ENCODE measurements at regions not wholly inside any gene's neighbourhood (a gene's known extent, or its start where the extent isn't known, plus 50 kb on each side); places are given as distances from the start of the nearest gene placed in this dataset.

- Mint-ChIP-seq H3K27me3 (peaks cover 39% of the 10 kb centered on the region), H3K9me3 (no peaks in the 10 kb centered on the region), H3K36me3 (no peaks in the 10 kb centered on the region), H3K27ac (no peak overlapping the region), H3K4me1 (ENCODE audit: unreplicated experiment) (no peaks in the 10 kb centered on the region), H3K4me3 (no peak overlapping the region)
- no peak for TF ChIP-seq CTCF (conservative IDR thresholded peaks at IDR 0.05)
- DNase-seq (ENCODE audit: extremely low spot score, unreplicated experiment): no peak
Measured at GRCh38 chr1:110734133-110734680, 59.5 kb upstream of the KCNA3 start.

DNA sequence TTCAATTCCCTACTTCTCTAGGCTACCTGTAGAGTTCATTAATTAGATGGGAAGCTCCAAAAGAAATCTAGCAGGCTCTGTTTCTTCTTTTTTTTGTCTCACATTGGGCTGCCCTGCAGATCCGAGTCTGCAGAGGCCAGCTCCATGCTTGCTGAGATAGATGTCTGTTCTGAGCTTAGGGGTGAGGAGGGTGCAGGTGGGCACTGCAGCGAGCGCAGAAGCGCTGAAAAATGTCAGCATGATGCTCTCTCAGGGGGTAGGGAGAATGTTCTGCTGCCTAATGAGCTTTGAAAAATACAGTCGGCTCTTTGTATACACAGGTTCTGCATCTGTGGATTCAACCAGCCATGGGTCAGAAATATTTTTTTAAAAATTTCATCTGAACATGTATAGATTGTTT lies 56.8 kb upstream of the KCNA3 start:
- TF ChIP-seq CTCF (conservative IDR thresholded peaks at IDR 0.05): no peak
- no peaks in the 10 kb centered on the region for H3K36me3 Mint-ChIP-seq
- no peaks in the 10 kb centered on the region for H3K9me3 Mint-ChIP-seq
- H3K27ac Mint-ChIP-seq: no peak overlapping the region
- no peaks in the 10 kb centered on the region for H3K4me1 Mint-ChIP-seq (ENCODE audit: unreplicated experiment)
- peaks cover 48% of the 10 kb centered on the region for H3K27me3 Mint-ChIP-seq
- no peak overlapping the region for H3K4me3 Mint-ChIP-seq
- DNase-seq (ENCODE audit: extremely low spot score, unreplicated experiment): no peak

GRCh38 chr1:110728388-110729001 lies 53.8 kb upstream of the KCNA3 start:
- H3K9me3 Mint-ChIP-seq: no peaks in the 10 kb centered on the region
- no peaks in the 10 kb centered on the region for H3K36me3 Mint-ChIP-seq
- H3K27me3 Mint-ChIP-seq: peaks cover 37% of the 10 kb centered on the region
- no peak for TF ChIP-seq CTCF (conservative IDR thresholded peaks at IDR 0.05)
- no peak overlapping the region for H3K4me3 Mint-ChIP-seq
- H3K27ac Mint-ChIP-seq: no peak overlapping the region
- no peak for DNase-seq (ENCODE audit: extremely low spot score, unreplicated experiment)
- H3K4me1 Mint-ChIP-seq (ENCODE audit: unreplicated experiment): no peaks in the 10 kb centered on the region

DNA sequence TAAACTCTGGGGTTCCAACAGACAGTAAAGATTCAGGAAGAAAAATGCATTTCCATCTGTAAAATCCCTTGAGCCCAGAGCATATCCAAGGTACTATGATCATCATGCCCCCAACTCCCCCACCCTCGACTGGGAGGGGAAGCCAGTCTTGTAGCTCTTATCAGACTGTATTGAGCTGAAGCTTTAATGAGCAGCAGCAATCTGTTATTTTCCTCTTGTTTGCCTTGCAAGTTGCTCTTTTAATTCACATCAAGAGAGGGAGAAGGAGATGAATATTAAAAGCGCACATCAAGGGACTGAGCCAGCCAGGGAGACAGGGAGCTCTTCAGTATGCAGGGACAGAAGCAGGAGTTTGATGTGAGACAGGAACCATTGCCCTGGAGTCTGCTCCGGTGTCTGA lies 52.5 kb upstream of the KCNA3 start:
- DNase-seq (ENCODE audit: extremely low spot score, unreplicated experiment): no peak
- Mint-ChIP-seq H3K9me3 (no peaks in the 10 kb centered on the region), H3K27me3 (peaks cover 35% of the 10 kb centered on the region), H3K27ac (no peak overlapping the region), H3K36me3 (no peaks in the 10 kb centered on the region), H3K4me1 (ENCODE audit: unreplicated experiment) (no peaks in the 10 kb centered on the region), H3K4me3 (no peak overlapping the region)
- no peak for TF ChIP-seq CTCF (conservative IDR thresholded peaks at IDR 0.05)

- TF ChIP-seq CTCF (conservative IDR thresholded peaks at IDR 0.05): no peak
- no peak for DNase-seq (ENCODE audit: extremely low spot score, unreplicated experiment)
- Mint-ChIP-seq H3K9me3 (no peaks in the 10 kb centered on the region), H3K36me3 (no peaks in the 10 kb centered on the region), H3K4me3 (no peak overlapping the region), H3K27me3 (peaks cover 35% of the 10 kb centered on the region), H3K27ac (no peak overlapping the region), H3K4me1 (ENCODE audit: unreplicated experiment) (no peaks in the 10 kb centered on the region)
Measured at GRCh38 chr1:110726755-110727154, 52.0 kb upstream of the KCNA3 start.
